ENCODE measurements at regions not wholly inside any gene's neighbourhood (a gene's known extent, or its start where the extent isn't known, plus 50 kb on each side); places are given as distances from the start of the nearest gene placed in this dataset.

DNA sequence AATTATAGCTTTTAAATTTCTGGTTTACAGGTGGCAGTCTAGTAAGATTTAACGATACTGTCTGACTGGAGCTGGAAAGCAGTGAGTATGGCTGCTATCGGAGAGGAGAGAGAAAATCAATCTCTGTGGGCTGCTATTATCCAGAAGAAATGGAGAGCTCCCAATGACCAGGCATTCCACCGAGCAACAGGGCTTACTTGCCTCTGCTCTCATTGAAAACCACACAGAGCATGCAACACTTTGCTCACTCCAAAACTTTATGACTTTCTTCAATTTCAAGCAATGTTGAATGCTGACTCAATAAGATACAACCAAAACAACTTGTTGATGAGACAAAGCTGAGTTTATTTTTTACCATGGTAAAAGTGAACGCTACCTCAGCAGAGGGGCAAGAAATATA lies 337.0 kb upstream of the NCAM2 start:
- TF ChIP-seq EZH2phosphoT487 (IDR thresholded peaks at IDR 0.05; ENCODE audit: borderline replicate concordance, low read depth, low read length) = no peak
- TF ChIP-seq, protein P1, sequence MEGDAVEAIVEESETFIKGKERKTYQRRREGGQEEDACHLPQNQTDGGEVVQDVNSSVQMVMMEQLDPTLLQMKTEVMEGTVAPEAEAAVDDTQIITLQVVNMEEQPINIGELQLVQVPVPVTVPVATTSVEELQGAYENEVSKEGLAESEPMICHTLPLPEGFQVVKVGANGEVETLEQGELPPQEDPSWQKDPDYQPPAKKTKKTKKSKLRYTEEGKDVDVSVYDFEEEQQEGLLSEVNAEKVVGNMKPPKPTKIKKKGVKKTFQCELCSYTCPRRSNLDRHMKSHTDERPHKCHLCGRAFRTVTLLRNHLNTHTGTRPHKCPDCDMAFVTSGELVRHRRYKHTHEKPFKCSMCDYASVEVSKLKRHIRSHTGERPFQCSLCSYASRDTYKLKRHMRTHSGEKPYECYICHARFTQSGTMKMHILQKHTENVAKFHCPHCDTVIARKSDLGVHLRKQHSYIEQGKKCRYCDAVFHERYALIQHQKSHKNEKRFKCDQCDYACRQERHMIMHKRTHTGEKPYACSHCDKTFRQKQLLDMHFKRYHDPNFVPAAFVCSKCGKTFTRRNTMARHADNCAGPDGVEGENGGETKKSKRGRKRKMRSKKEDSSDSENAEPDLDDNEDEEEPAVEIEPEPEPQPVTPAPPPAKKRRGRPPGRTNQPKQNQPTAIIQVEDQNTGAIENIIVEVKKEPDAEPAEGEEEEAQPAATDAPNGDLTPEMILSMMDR (conservative IDR thresholded peaks at IDR 0.05; ENCODE audit: low read length) = no peak
- BruUV-seq (replicated peaks) = no TSS peak
- intact Hi-C loops (cut with micrococcal nuclease; ENCODE audit: unreplicated experiment) = no loop called here
- H3K36me3 ChIP-seq (ENCODE audit: insufficient read depth, low read length) = no peaks in the 10 kb centered on the region
- no peak overlapping the region for H3K4me2 ChIP-seq (ENCODE audit: low read length)
- ChIA-PET POLR2A (no interaction called here), CTCF (ENCODE audit: unreplicated experiment) (no interaction called here)
- H3K79me2 ChIP-seq (ENCODE audit: insufficient read depth, low read depth, low read length) = no peaks in the 10 kb centered on the region
- H3K9me2 ChIP-seq (ENCODE audit: insufficient read depth, low read length) = no peaks in the 10 kb centered on the region
- no peak overlapping the region for H3K4me3 ChIP-seq (ENCODE audit: low read depth, low read length, poor library complexity, severe bottlenecking)
- H3K27ac ChIP-seq (ENCODE audit: low read depth, low read length, poor library complexity, severe bottlenecking) = no peak overlapping the region
- H4K20me1 ChIP-seq (ENCODE audit: insufficient read depth, low read length) = no peaks in the 10 kb centered on the region
- DNase-seq (ENCODE audit: low spot score) = no peak
- peaks cover 13% of the 10 kb centered on the region for H3K9me3 ChIP-seq (ENCODE audit: low read length)
- H2AFZ ChIP-seq (ENCODE audit: low read length) = no peak overlapping the region
- H3K4me1 ChIP-seq (ENCODE audit: insufficient read depth, low read length, poor library complexity, severe bottlenecking) = no peaks in the 10 kb centered on the region

DNA sequence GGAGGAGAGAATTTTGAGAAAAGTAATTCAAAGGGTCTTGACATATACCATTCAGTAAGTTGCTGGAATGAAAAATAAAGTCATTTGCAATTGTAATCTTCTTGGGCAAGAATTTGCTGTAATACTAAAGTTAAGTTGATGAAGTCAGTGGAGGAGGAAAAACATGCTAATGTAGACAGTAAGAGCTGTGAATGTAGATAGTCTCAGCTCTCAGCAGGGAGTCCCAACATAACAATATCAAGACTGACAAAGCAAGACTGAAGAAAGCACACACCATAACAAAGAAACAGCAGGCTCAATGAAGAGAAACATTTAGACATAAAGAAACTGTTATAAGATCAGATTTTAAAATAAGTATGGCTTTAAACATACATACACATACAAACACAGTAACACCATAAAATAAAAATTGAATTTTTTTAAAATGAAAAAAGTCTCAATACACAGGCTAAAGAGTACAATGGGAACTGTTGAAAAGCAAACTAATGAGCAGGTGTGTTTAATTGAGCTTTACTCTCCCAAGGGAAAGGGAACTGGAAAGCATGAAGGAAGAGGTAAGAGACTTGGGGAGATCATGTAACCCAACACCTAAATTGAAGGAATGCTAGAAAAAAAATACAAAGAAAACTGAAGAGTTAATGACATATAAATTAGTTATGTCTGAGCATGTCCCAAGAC lies 336.3 kb upstream of the NCAM2 start:
- intact Hi-C loops (cut with micrococcal nuclease; ENCODE audit: unreplicated experiment) = no loop called here
- Histone ChIP-seq H2AFZ (ENCODE audit: low read length) (no peak overlapping the region), H3K79me2 (ENCODE audit: insufficient read depth, low read depth, low read length) (no peaks in the 10 kb centered on the region), H3K36me3 (ENCODE audit: insufficient read depth, low read length) (no peaks in the 10 kb centered on the region), H3K4me3 (ENCODE audit: low read depth, low read length, poor library complexity, severe bottlenecking) (no peak overlapping the region), H3K9me2 (ENCODE audit: insufficient read depth, low read length) (no peaks in the 10 kb centered on the region), H3K4me2 (ENCODE audit: low read length) (no peak overlapping the region), H3K4me1 (ENCODE audit: insufficient read depth, low read length, poor library complexity, severe bottlenecking) (no peaks in the 10 kb centered on the region), H3K27ac (ENCODE audit: low read depth, low read length, poor library complexity, severe bottlenecking) (no peak overlapping the region), H4K20me1 (ENCODE audit: insufficient read depth, low read length) (no peaks in the 10 kb centered on the region), H3K9me3 (ENCODE audit: low read length) (peaks cover 13% of the 10 kb centered on the region)
- POLR2A ChIA-PET = interaction anchor here (1.3 kb wide), 1 partner anchor 13 kb away, joined by 5 read pairs; no protein-coding TSS in a partner anchor
- BruUV-seq (replicated peaks) = no TSS peak
- TF ChIP-seq, protein P1 (conservative IDR thresholded peaks at IDR 0.05; ENCODE audit: low read length) = no peak
- TF ChIP-seq EZH2phosphoT487 (IDR thresholded peaks at IDR 0.05; ENCODE audit: borderline replicate concordance, low read depth, low read length) = no peak
- CTCF ChIA-PET (ENCODE audit: unreplicated experiment) = no interaction called here
- DNase-seq (ENCODE audit: low spot score) = no peak

DNA sequence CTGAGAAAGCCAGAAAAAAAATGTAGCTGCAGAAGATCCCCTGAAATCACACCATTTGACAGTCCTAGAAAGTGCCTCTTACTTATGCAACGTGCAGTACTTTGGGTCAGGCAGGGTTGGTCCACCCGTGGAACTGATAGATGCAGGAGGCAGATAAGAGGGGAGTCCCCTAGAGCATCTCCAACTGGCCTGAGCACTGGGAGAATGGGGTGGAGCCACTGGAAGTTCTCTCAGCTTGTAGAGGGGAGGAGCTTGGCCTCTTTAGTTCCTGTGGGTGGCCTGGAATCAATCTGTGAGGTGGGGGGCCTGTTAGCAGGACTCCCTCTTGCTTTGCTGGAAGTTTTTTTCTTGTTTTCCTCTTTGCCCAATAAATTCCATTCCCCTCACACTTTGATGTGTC lies 335.7 kb upstream of the NCAM2 start:
- Histone ChIP-seq H4K20me1 (ENCODE audit: insufficient read depth, low read length) (no peaks in the 10 kb centered on the region), H3K9me2 (ENCODE audit: insufficient read depth, low read length) (no peaks in the 10 kb centered on the region), H2AFZ (ENCODE audit: low read length) (no peak overlapping the region), H3K4me2 (ENCODE audit: low read length) (no peak overlapping the region), H3K79me2 (ENCODE audit: insufficient read depth, low read depth, low read length) (no peaks in the 10 kb centered on the region), H3K4me3 (ENCODE audit: low read depth, low read length, poor library complexity, severe bottlenecking) (no peak overlapping the region), H3K4me1 (ENCODE audit: insufficient read depth, low read length, poor library complexity, severe bottlenecking) (no peaks in the 10 kb centered on the region), H3K36me3 (ENCODE audit: insufficient read depth, low read length) (no peaks in the 10 kb centered on the region), H3K27ac (ENCODE audit: low read depth, low read length, poor library complexity, severe bottlenecking) (no peak overlapping the region), H3K9me3 (ENCODE audit: low read length) (peaks cover 13% of the 10 kb centered on the region)
- ChIA-PET POLR2A (interaction anchor here (1.3 to 1.4 kb wide), 2 partner anchors 10 to 12 kb away, joined by 3 to 5 read pairs; no protein-coding TSS in a partner anchor), CTCF (ENCODE audit: unreplicated experiment) (no interaction called here)
- TF ChIP-seq, protein P1 (conservative IDR thresholded peaks at IDR 0.05; ENCODE audit: low read length) = no peak
- no peak for TF ChIP-seq EZH2phosphoT487 (IDR thresholded peaks at IDR 0.05; ENCODE audit: borderline replicate concordance, low read depth, low read length)
- intact Hi-C loops (cut with micrococcal nuclease; ENCODE audit: unreplicated experiment) = no loop called here
- no TSS peak for BruUV-seq (replicated peaks)
- no peak for DNase-seq (ENCODE audit: low spot score)

Measured in OCI-LY7 (cell line).